ENCODE measurements at regions not wholly inside any gene's neighbourhood (a gene's known extent, or its start where the extent isn't known, plus 50 kb on each side); places are given as distances from the start of the nearest gene placed in this dataset.
"Not testable (repeated sequence)": the region's sequence is repeated elsewhere in the genome, so short reads cannot be mapped to it uniquely, and the experiment has no call there.

- no peak for DNase-seq
Measured at GRCh38 chr16:26386096-26386495, 680.6 kb upstream of the C16orf82 start.

GRCh38 chr16:26391833-26392232 lies 674.9 kb upstream of the C16orf82 start:
- DNase-seq: no peak

GRCh38 chr16:26394409-26394808 lies 672.3 kb upstream of the C16orf82 start:
- no peak for DNase-seq

DNA sequence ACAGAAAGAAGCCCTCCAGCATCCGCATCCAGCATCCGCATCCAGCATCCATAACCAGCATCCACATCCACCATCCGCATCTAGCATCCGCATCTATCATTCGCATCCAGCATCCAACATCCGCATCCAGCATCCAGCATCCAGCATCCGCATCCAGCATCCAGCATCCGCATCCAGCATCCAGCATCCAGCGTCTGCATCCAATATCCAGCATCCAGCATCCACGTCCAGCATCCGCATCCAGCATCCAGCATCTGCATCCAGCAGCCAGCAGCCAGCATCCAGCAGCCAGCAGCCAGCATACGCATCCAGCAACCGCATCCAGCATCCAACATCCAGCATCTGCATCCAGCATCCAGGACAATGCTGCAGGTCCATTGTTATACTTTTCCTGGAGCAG lies 671.0 kb upstream of the C16orf82 start:
- no peak for DNase-seq

GRCh38 chr16:26396511-26397235 lies 670.1 kb upstream of the C16orf82 start:
- no peak for DNase-seq

- DNase-seq: no peak
Measured at GRCh38 chr16:26413780-26414179, 652.9 kb upstream of the C16orf82 start.

- DNase-seq: not testable (repeated sequence)
Measured at GRCh38 chr16:26419458-26419857, 647.3 kb upstream of the C16orf82 start.

- DNase-seq: no peak
Measured at GRCh38 chr16:26430618-26431017, 636.1 kb upstream of the C16orf82 start.

GRCh38 chr16:26433807-26434206 lies 632.9 kb upstream of the C16orf82 start:
- no peak for DNase-seq

GRCh38 chr16:26441178-26441577 lies 625.5 kb upstream of the C16orf82 start:
- no peak for DNase-seq

DNA sequence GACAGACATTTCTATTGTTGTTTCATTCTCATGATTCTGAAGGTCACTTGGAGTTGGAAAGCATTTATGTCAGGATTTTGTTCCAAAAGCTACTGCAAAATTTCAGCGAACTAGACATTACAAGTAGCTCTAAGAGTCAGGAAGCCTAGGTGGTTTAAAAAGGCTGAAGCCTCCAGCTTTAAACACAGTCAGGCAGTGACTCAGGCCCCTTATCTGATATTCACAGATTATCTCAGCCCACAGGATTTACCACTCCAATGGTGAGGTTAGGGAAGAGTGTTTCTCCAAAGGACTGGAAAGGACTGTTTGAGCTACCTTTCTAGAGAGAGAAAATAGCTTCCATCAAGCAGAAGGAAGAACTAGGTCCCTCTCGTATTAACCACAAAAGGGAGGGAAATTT lies 624.4 kb upstream of the C16orf82 start:
- DNase-seq: no peak

- no peak for DNase-seq
Measured at GRCh38 chr16:26447570-26447969, 619.2 kb upstream of the C16orf82 start.

DNA sequence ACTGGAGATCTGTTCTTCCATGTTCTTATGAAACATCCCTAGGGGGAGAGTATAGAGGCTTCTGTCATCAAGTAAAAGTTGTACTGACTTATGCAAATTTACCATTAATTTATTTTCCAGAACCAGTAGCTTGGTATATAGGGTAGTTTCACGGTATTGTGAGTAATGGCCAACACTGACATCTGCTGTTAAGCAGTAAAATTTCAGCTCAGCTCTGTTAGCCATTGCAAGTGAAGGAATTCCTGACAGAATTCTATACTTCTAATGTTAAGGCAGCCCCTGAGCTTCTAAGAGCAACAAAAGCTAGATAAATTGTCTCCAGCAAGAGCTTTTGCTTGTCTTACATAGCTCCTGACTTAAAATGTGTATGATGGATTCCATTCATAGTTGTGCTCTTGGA lies 613.5 kb upstream of the C16orf82 start:
- DNase-seq: no peak

DNA sequence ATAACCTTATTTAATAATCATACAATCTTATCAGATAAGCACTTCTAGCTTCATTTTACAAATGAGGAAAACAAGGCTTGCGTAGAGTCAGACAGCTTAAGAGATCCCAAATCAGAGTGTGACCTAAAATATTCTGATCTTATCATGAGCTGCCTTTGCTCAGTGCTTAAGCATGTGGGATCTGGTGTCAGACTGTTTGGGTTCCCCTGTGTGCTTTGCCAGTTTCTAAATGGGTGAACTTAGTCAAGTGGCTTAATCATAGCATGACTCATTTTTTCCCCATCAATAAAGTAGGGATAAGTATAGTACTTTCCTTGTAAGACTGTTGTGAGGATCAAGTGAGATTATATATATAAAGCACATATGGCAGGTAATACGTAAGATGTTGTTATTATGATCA lies 612.6 kb upstream of the C16orf82 start:
- no peak for DNase-seq

DNA sequence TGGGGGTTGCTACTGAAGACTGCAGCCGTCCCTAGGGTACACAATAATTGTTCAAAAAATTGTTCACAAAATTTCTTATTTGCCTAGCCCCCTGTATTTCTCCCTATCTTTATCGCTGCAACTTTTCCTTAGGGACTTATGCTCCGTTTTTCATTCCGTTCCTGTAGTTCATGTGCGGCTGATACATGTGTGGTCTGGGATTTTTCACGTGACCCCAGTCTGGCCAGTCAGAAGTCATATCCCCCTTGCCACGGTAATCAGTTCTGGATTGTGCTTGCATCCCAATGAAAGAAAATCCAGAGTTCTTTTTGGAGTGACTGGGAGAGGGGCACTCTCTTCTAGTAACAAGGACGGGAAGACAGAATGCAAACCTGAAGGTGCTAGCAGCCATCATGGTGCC lies 610.7 kb upstream of the C16orf82 start:
- DNase-seq: no peak

DNA sequence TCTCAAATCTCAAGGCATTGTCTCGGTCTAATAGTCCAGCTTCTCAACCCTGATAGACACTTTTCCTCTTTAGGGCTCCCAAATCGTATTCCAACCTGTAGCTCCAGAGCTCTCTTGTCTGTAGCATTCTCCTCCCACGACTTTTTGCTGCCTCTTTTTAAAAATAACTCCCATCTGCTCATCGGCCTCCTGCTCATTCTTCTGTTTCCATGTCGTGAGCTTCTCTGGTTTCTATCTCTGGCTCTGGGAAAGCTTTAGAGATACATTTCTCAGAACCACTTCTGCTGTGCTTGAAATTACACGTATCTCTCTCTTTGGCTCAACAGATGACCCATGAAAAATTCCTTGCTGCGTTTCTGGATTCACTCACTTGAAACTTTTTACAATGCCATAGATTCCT lies 609.6 kb upstream of the C16orf82 start:
- DNase-seq: peak in 3 of 56 donors; percentile 6 to 20 (median 11)

DNA sequence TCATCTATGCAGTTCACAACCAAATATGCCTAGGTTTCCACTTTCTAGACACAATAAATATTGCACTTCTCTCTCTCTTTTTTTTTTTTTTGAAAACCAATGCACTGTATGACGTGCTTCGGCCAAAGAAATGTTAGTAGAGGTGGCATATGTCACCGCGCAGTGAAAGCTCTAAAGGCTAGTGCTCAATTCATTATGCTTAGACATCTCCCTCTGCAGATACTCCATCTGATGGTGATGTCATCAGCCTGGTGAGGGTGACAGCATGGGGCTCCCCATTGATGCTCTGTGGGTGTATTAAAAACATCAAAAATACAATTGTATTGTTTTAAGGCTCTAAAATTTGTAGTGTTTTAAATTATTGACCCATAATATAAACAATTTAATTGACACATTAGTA lies 608.8 kb upstream of the C16orf82 start:
- DNase-seq: no peak

GRCh38 chr16:26464576-26465266 lies 602.0 kb upstream of the C16orf82 start:
- DNase-seq: no peak

DNA sequence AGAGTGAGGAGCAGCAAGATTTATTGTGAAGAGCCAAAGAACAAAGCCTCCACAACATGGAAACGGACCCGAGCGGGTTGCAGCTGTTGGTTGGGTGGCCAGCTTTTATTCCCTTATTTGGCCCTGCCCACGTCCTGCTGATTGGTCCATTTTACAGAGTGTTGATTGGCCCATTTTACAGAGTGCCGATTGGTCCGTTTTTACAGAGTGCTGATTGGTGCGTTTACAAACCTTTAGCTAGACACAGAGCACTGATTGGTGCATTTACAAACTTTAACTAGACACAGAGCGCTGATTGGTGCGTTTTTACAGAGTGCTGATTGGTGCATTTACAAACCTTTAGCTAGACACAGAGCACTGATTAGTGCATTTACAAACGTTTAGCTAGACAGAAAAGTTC lies 592.3 kb upstream of the C16orf82 start:
- not testable (repeated sequence) for DNase-seq

- no peak for DNase-seq
Measured at GRCh38 chr16:26475596-26475995, 591.1 kb upstream of the C16orf82 start.

GRCh38 chr16:26491101-26491670 lies 575.5 kb upstream of the C16orf82 start:
- DNase-seq: no peak

DNA sequence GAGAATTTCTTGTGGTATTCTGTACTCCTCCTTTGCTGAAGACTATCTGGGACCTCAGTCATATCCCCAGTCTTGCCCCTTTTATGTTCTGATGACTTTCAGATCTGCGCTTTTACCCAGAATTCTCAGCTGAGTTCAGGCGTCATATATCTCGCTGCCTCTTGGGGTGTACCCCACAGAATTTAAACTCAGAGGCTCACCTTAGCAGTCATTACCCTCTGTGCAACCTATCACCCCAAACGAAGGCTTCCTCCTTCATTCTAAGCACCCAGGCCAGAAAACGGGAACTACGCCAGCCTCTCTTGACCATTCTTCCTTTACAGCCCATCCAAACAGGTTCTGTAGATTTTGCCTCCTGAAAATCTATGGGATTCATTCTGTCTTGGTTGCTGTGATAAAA lies 574.8 kb upstream of the C16orf82 start:
- no peak for DNase-seq

GRCh38 chr16:26493751-26494150 lies 573.0 kb upstream of the C16orf82 start:
- no peak for DNase-seq
